ENCODE measurements at regions not wholly inside any gene's neighbourhood (a gene's known extent, or its start where the extent isn't known, plus 50 kb on each side); places are given as distances from the start of the nearest gene placed in this dataset.
A peak's percentile ranks its signal among the peaks of the same experiment; 100 is the strongest.

DNA sequence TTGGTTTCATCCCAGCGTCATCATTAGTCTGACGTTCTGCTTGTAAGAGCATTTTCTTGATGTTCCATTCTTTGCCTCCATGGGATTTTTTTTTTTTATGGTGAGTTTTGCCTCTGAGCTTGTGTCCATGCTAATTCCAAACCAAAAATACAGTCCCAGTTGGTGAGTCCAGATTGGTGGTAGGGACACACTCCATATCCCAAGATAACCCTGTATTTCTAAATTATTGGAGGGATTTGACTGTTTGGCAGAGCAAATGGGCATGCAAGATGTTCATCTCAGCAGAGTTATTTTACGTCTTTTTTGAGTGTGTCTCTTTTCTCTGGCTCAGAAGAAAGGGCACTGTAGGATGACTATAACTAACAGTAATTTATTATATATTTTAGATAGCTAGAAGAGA lies 526.8 kb upstream of the CFAP20DC start:
- no peak overlapping the region for H3K4me3 Mint-ChIP-seq
- no peaks in the 10 kb centered on the region for H3K27me3 Mint-ChIP-seq
- no peak overlapping the region for H3K27ac Mint-ChIP-seq
- H3K9me3 Mint-ChIP-seq, result no peaks in the 10 kb centered on the region
- peaks cover 7% of the 10 kb centered on the region for H3K4me1 Mint-ChIP-seq
- H3K36me3 Mint-ChIP-seq, result no peaks in the 10 kb centered on the region
- no peak for DNase-seq

DNA sequence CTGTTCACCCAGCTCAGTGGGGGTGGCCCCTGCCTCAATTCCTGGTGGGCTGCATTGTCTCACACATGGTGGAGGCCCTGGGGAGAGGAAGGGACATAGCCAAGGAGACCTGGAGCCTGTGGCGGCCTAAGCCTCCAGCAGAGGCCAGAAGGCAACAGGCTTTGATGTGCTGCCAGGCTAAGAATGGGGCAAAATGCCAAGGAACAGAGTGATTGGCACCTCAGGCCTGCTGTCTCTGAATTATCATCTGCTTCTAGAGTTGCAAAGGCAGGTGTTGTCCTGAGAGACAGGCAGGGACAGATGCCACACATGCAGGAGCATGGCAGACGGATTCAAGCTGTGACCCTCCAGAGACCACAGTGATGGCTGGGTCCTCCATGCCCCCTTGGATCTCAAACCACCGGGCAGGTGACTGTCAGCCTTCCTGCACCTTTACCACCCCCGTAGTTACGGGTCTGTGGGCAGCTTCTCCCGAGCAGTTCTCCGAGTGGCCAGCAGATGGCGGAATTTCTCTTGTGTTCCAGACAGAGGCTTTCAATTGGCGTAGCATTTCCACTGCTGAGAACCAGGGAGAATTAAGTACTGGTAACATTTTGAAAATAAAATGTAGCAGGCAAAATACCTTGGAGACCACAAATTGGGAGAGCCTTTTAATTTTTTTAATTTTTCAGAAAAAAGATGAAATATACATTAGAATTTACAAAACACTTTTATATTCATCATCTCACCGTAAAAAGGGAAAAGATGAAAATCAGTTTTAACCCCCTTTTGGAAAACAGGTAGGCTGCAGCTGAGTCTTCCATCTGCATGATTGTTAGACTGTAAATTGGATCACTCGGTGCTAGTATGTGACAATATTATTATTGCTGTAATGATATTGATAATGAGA lies 525.5 kb upstream of the CFAP20DC start:
- no peaks in the 10 kb centered on the region for H3K36me3 Mint-ChIP-seq
- H3K4me3 Mint-ChIP-seq, result no peak overlapping the region
- H3K27me3 Mint-ChIP-seq, result peaks cover 3% of the 10 kb centered on the region
- H3K27ac Mint-ChIP-seq, result no peak overlapping the region
- DNase-seq, result peak; percentile 75
- no peaks in the 10 kb centered on the region for H3K9me3 Mint-ChIP-seq
- H3K4me1 Mint-ChIP-seq, result no peaks in the 10 kb centered on the region

DNA sequence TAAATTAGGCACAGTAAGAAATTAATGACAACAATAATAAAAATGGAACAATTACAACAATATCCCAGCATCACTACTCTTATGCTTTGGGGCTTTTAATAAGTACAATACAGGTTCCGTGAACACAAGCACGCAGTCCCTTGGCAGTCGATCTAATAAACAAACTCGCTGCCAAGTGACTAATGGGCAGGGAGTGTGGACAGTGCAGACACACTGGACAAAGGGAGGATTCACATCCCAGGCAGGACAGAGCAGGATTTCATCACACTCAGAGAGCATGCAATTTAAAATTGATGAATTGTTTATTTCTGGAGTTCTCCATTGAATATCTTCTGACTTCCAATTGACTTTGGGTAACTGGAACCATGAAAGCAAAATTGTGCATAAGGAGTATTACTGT lies 524.1 kb upstream of the CFAP20DC start:
- Mint-ChIP-seq H3K4me3 (no peak overlapping the region), H3K27me3 (peaks cover 4% of the 10 kb centered on the region), H3K36me3 (no peaks in the 10 kb centered on the region), H3K27ac (no peak overlapping the region), H3K4me1 (no peaks in the 10 kb centered on the region), H3K9me3 (no peaks in the 10 kb centered on the region)
- DNase-seq, result no peak

DNA sequence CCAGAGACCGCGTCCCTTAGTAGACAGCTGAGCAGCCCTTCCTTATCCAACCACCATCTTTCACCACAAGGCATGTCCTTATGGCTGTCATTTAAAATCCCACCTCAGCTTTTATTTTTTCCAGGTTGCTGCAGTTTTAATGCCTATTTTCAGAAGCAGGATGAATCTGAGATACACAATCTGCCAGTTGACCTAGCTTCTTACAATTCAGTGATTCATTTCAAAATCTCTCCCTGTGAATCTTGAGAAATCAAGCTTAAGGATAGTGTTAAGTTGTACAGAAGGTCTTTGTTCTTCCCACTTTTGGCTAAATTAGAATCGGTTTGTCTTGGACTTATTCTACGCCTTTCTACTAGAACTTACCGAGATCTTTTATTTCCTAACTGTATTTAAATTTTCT lies 522.3 kb upstream of the CFAP20DC start:
- Mint-ChIP-seq H3K36me3 (no peaks in the 10 kb centered on the region), H3K4me3 (no peak overlapping the region), H3K9me3 (no peaks in the 10 kb centered on the region), H3K27ac (no peak overlapping the region), H3K27me3 (peaks cover 4% of the 10 kb centered on the region), H3K4me1 (no peaks in the 10 kb centered on the region)
- no peak for DNase-seq

DNA sequence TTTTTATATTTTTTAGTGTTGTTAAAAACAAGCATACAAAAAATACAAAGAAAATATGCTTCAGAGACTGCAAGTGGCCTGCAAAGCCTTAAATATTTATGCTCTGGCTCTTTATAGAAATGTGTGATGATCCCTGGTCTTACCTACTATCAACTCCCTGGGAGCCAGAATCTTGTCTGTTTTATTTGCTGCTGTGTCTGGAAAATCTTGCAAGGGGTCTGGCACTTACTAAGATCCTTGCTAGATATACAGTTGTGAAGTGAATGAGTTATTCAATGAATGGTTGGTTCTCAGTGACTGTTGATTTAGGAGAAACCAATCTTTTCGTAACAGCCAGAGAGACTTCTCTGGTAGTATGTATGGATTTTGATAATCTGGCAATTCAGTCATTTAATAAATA lies 521.0 kb upstream of the CFAP20DC start:
- H3K4me3 Mint-ChIP-seq, result no peak overlapping the region
- H3K4me1 Mint-ChIP-seq, result no peaks in the 10 kb centered on the region
- DNase-seq, result no peak
- no peaks in the 10 kb centered on the region for H3K36me3 Mint-ChIP-seq
- peaks cover 4% of the 10 kb centered on the region for H3K27me3 Mint-ChIP-seq
- H3K27ac Mint-ChIP-seq, result no peak overlapping the region
- no peaks in the 10 kb centered on the region for H3K9me3 Mint-ChIP-seq

DNA sequence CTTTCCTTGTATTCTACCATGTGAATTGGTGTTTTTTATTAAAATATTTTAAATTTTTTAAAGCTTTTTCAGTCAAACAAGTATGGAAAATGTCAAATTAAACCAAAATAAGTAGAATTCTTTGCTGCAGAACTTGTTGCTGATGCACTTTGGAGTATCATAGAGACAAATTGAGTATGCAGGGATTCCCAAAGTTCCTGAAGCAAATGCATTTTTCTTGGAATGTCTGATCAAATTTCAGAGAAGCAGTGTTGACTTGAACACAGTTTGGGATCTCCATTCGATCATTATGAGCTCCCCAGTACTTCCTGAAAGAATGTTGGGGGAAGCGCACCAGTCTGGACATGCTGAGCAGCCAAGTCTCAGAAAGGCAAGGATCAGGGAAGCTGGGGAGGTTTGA lies 517.8 kb upstream of the CFAP20DC start:
- Mint-ChIP-seq H3K27me3 (peaks cover 4% of the 10 kb centered on the region), H3K27ac (no peak overlapping the region), H3K4me3 (no peak overlapping the region), H3K4me1 (no peaks in the 10 kb centered on the region), H3K36me3 (no peaks in the 10 kb centered on the region), H3K9me3 (no peaks in the 10 kb centered on the region)
- no peak for DNase-seq

DNA sequence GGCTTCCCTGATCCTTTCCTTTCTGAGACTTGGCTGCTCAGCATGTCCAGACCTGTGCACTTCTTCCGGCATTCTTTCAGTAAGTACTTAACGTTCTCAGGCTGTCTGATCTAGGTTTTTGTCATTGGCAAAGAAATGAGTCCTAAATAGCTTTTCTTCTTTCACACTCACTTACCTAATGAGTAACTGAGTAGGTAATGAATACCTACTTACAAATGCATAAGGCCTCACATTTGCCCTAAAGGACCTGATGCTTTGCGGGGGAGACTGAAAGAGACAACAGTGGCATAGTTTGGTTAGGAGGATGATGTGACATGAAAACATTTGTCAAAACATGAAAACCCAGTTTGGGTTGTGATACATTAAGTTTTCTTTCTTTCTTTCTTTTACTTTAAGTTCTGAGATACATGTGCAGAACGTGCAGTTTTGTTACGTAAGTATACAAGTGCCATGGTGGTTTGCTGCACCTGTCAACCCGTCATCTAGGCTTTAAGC lies 516.7 kb upstream of the CFAP20DC start:
- Mint-ChIP-seq H3K27ac (no peak overlapping the region), H3K9me3 (no peaks in the 10 kb centered on the region), H3K4me1 (no peaks in the 10 kb centered on the region), H3K27me3 (peaks cover 4% of the 10 kb centered on the region), H3K36me3 (no peaks in the 10 kb centered on the region), H3K4me3 (no peak overlapping the region)
- DNase-seq, result no peak

DNA sequence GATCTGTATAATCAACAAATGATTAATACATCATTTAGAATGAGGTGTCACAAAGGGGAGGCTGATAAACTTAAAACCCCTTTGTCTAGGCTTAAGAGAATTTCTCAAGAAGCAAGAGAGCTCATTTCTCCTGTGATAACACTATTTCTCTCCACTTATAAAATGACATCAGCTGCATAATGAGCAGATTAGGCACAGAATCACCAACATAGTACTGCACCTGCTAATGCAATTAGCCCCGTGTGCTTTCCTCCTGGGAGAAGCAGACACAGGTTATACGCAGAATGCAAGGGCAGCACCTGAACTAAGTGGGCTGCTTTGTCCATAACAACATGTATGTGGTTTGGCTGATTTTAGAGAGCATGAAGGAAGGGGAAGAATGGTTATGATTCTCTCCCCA lies 515.3 kb upstream of the CFAP20DC start:
- Mint-ChIP-seq H3K36me3 (no peaks in the 10 kb centered on the region), H3K9me3 (peaks cover 3% of the 10 kb centered on the region), H3K27ac (no peak overlapping the region), H3K4me1 (peaks cover 3% of the 10 kb centered on the region), H3K4me3 (no peak overlapping the region), H3K27me3 (no peaks in the 10 kb centered on the region)
- no peak for DNase-seq

DNA sequence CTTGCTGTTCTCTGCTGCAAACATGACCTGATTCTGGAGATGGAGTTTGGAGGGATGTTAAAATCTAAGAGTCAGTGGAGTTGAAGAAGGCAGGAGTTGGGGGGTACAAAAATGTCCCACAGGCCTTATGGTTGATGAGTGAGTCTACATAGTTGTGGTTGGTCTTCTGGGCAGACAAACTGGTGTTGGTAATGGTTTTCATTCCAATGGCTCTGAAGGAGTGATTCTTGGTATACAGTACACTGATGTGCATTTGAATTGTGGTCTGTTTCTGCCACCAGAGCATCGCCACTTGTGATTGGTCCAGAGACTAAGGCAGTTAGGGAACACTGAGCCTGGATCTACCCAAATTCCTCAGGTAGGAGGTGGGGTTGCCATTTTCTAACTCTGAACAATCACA lies 514.1 kb upstream of the CFAP20DC start:
- H3K27ac Mint-ChIP-seq, result no peak overlapping the region
- no peaks in the 10 kb centered on the region for H3K27me3 Mint-ChIP-seq
- no peak overlapping the region for H3K4me3 Mint-ChIP-seq
- no peak for DNase-seq
- peaks cover 2% of the 10 kb centered on the region for H3K36me3 Mint-ChIP-seq
- peaks cover 14% of the 10 kb centered on the region for H3K4me1 Mint-ChIP-seq
- H3K9me3 Mint-ChIP-seq, result peaks cover 3% of the 10 kb centered on the region

DNA sequence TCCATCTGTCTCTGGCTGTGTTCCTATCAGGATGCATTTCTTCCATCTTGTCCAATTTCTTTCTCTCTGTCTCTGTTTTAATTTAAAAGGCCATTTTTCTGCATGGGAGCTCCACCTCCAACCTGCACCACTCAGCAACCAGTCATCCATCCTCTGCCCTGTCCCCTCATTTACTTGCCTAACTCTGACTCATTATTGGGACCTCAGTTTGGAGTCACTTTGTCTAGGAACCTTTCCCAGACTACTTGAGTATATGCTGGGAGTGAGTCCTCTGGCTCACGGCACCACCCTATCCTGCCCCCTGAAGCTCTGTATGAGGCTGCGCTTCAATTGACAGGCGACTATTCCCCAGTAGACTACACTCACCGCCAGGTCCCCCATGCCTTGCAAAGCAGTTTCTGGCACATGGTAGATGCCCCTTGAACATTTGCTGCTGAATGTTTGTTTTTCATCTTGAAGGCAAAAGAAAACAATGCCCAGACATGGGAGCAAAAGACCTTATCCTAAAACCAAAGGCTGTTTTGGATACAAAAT lies 513.3 kb upstream of the CFAP20DC start:
- H3K4me3 Mint-ChIP-seq, result no peak overlapping the region
- H3K27ac Mint-ChIP-seq, result no peak overlapping the region
- peaks cover 2% of the 10 kb centered on the region for H3K36me3 Mint-ChIP-seq
- no peak for DNase-seq
- H3K9me3 Mint-ChIP-seq, result peaks cover 3% of the 10 kb centered on the region
- H3K27me3 Mint-ChIP-seq, result no peaks in the 10 kb centered on the region
- peaks cover 16% of the 10 kb centered on the region for H3K4me1 Mint-ChIP-seq

DNA sequence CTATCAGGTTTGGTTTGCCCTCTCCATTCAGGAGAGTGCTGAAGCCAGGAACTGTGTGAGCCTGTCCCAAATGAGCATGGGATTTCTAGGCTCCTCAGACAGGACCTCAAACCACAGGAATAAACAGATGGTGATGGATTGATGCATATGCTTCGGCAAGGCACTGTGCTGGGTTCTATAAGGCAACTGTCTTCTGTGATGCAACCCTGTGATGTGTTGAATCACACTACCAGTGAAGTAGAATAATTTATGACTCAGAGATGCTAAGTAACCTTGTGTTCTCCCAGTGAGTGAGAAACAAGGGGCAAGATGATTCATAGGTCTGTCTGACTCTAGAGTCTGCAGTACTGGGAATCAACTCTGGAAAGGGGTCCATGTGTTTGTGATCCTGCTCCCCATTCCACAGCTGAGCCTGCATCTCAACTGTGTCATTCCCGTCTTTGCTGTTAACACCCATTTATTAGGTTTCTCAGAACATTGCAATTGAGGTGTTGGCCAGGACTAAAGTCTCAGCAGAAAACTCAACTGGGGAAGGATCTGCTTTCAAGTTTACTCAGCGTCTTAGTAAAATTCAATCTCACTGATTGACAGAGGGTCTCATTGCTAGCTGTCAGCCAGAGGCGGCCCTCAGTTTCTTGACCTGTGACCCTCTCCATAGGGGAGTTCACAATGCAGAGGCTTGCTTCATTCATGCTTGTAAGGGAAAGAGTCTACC lies 510.1 kb upstream of the CFAP20DC start:
- Mint-ChIP-seq H3K9me3 (peaks cover 3% of the 10 kb centered on the region), H3K4me1 (peaks cover 16% of the 10 kb centered on the region), H3K27ac (peak overlapping the region; percentile 89), H3K36me3 (peaks cover 2% of the 10 kb centered on the region), H3K27me3 (no peaks in the 10 kb centered on the region), H3K4me3 (no peak overlapping the region)
- peak; percentile 19 for DNase-seq

DNA sequence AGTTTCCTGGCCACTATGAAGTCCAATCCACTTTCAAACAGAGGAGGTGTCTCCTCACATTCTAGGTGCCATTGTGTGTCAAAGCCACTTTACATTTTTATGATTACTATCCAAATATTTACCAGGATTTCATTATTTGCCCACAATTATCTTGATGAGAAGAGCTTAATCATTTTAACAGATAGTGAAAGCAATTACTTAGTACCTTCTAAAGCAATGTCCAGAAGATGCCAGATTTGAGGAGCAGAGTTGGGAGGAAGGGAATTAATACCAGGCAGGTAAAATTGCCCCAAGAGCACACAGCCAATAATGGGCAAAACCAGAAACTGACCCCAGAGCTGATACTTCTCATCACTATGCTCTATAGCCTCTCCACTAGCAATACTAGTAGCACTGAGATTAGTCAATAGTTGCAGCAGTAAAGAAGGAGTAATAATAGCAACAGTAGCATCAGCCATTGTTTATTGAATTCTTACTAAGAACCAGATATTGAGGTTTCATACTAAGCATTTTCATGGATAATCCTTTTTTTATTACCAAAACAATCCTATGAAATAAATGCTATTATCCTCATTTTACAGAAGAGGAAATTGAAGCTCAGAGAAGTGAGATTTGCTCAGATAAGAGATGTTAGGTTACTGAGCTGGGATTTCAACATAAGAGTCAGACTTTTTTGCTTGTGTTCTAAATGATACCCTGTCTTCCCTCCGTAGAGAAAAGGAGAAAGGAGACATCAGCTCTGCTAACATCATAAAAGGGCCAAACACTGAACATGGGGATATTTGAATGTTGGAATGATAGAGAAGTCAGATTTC lies 509.3 kb upstream of the CFAP20DC start:
- Mint-ChIP-seq H3K27ac (peak overlapping the region; percentile 89), H3K4me1 (peaks cover 16% of the 10 kb centered on the region), H3K9me3 (peaks cover 3% of the 10 kb centered on the region), H3K36me3 (peaks cover 2% of the 10 kb centered on the region), H3K27me3 (no peaks in the 10 kb centered on the region), H3K4me3 (no peak overlapping the region)
- no peak for DNase-seq

DNA sequence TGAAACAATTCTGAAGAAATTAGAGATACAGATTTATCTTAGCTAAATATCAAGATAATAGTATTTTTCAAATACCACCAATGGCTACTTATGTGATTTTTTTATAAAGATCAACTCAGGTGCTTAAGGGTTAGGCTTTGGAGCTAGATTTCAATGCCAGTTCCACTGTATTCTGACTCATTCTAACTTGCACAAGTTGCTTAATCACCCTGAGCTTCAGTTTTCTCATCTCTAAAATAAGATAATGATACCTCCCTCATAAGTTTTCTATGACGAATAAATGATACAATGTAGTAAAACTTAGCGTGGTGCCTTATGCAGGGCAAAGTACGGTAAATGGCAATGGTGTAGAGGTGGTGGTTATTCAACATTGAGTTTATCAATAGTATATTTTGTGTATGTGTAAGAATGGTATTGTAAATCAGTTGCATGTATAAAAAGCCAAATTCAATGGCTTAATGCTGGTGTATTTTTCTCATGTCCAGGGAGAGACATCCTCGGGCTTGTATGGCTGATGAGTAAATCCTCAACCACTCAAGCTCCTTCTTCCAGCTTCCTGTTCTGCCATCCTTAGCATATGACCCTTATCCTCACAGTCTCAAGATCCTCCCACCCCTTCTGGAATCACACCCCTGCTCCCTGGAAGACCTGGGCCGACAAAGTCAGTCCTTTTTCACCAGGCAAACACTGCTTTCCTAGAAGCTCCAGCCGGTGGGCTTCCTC lies 505.9 kb upstream of the CFAP20DC start:
- no peak for DNase-seq
- H3K27me3 Mint-ChIP-seq, result no peaks in the 10 kb centered on the region
- H3K36me3 Mint-ChIP-seq, result peaks cover 2% of the 10 kb centered on the region
- H3K4me1 Mint-ChIP-seq, result peaks cover 14% of the 10 kb centered on the region
- H3K9me3 Mint-ChIP-seq, result peaks cover under 1% of the 10 kb centered on the region
- H3K4me3 Mint-ChIP-seq, result no peak overlapping the region
- H3K27ac Mint-ChIP-seq, result no peak overlapping the region

DNA sequence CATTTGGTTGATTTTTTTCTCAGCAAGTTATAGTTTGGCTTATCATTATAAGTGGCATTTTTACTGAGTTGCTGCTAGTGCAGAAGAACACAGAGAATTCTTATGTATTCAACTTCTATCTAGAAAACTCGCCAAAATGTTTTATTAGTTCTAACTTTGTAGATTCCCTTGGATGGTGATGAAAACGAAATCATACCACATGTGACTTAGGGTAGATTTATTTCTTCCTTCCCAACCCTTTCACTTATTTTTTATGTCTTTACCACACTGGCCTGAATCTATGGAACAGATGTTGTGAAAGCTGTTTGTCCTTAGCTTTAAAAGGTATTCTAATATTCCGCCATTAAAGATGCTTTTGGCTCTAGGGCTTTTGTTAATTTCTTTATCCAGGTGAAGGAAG lies 503.3 kb upstream of the CFAP20DC start:
- Mint-ChIP-seq H3K9me3 (no peaks in the 10 kb centered on the region), H3K36me3 (no peaks in the 10 kb centered on the region), H3K27ac (no peak overlapping the region), H3K4me3 (no peak overlapping the region), H3K4me1 (no peaks in the 10 kb centered on the region), H3K27me3 (no peaks in the 10 kb centered on the region)
- no peak for DNase-seq

Data from activated naive CD8-positive, alpha-beta T cell treated with anti-CD3 and anti-CD28 coated beads for 36 hours (primary cell).